Effector memory CD4-positive, alpha-beta T cell (primary cell): ENCODE measurements at regions not wholly inside any gene's neighbourhood (a gene's known extent, or its start where the extent isn't known, plus 50 kb on each side); places are given as distances from the start of the nearest gene placed in this dataset.

Experiments
- DNase-seq, 3 donors: peaks; one replicate each; pipeline ENCODE4 v3.0.0-alpha.2; 2020
- H3K27ac ChIP-seq: 2 replicates; pipeline ENCODE4 v1.7.0; 2013; ENCODE audit warnings: mild to moderate bottlenecking, low read length, moderate library complexity; ENCODE audit not compliant: insufficient read depth, poor library complexity, severe bottlenecking
- H3K27me3 ChIP-seq: replicated peaks from 2 replicates; pipeline ENCODE4 v1.7.0; 2013; ENCODE audit warnings: mild to moderate bottlenecking, low read length; ENCODE audit not compliant: insufficient read depth, control insufficient read depth, poor library complexity, severe bottlenecking
- H3K36me3 ChIP-seq: 2 replicates; pipeline ENCODE4 v1.7.0; 2013; ENCODE audit warnings: mild to moderate bottlenecking, low read length, moderate library complexity; ENCODE audit not compliant: control insufficient read depth, insufficient read depth
- H3K4me1 ChIP-seq: 2 replicates; pipeline ENCODE4 v1.7.0; 2013; ENCODE audit warnings: low read length, mild to moderate bottlenecking; ENCODE audit not compliant: control insufficient read depth, insufficient read depth, poor library complexity, severe bottlenecking
- H3K4me3 ChIP-seq: 2 replicates; pipeline ENCODE4 v1.7.0; 2013; ENCODE audit warnings: low read length, low read depth, mild to moderate bottlenecking; ENCODE audit not compliant: insufficient read depth, poor library complexity, severe bottlenecking
- H3K9me3 ChIP-seq: 2 replicates; pipeline ENCODE4 v1.7.0; 2013; ENCODE audit warnings: mild to moderate bottlenecking, low read length, moderate library complexity; ENCODE audit not compliant: control insufficient read depth

DNA sequence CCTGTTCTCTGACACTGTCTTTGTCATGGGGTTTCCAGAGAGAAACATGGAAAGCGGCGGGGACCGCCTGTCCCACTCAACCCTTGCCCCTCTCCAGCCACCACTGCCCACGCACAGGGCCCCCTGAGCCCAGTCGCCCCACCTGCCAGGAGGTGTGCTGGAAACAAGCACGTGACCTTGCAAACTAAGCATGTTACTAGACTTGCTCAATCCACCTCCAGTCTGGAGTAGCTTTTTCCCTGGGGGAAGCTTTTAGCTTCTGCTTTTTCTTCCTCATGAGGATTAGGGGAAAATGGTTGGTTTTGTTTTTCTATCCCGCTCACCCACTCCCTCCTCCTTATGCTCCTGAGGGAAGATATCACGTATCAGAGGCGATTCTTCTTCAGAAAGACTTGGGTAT is 105.7 kb downstream of the PLEKHG1 start:
- Histone ChIP-seq H3K4me1 (no peaks in the 10 kb centered on the region), H3K27me3 (no peaks in the 10 kb centered on the region), H3K36me3 (no peaks in the 10 kb centered on the region), H3K27ac (no peak overlapping the region), H3K4me3 (no peak overlapping the region), H3K9me3 (no peaks in the 10 kb centered on the region)
- DNase-seq, result no peak

DNA sequence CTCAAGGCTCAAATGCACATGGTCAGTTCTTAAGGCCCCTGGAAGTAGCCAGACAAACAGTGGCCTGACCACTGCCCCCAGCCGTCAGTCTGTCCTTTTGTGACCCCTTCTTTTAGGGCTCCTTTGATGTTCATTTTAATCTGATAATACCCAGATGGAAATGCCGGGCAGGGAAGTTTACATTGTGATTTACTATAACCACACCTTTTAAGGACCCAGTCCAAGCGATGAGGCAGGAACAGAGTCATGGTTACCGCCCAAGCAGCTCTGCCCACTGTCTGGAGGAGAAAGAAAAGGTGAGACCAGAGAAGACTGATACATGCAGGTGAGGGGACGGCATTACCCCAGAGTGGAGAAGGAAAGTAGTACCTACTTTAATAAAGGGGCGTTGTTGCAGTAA is 110.6 kb downstream of the PLEKHG1 start:
- Histone ChIP-seq H3K9me3 (no peaks in the 10 kb centered on the region), H3K36me3 (no peaks in the 10 kb centered on the region), H3K27ac (no peak overlapping the region), H3K4me1 (no peaks in the 10 kb centered on the region), H3K27me3 (no peaks in the 10 kb centered on the region), H3K4me3 (no peak overlapping the region)
- DNase-seq, result no peak

DNA sequence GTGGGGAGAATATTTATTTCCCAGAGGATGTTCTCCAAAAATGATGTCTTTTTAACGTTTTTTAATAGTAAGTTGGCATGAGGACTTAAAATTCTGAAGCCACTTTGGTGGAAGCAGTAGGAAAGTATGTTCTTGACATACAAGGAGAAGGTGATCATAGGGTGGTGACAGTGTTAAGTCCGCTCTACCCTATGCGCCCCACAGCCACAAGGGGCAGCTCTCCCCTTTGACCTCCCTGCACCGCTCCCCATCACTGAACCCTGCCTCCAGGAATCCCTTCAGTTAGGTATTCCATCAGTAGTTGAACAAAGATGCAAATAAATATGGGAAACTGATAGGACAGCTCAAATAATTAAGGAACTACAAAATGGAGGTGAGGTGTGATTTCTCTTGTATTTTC is 111.4 kb downstream of the PLEKHG1 start:
- Histone ChIP-seq H3K27me3 (no peaks in the 10 kb centered on the region), H3K9me3 (no peaks in the 10 kb centered on the region), H3K4me3 (no peak overlapping the region), H3K36me3 (no peaks in the 10 kb centered on the region), H3K27ac (no peak overlapping the region), H3K4me1 (no peaks in the 10 kb centered on the region)
- DNase-seq, result no peak

DNA sequence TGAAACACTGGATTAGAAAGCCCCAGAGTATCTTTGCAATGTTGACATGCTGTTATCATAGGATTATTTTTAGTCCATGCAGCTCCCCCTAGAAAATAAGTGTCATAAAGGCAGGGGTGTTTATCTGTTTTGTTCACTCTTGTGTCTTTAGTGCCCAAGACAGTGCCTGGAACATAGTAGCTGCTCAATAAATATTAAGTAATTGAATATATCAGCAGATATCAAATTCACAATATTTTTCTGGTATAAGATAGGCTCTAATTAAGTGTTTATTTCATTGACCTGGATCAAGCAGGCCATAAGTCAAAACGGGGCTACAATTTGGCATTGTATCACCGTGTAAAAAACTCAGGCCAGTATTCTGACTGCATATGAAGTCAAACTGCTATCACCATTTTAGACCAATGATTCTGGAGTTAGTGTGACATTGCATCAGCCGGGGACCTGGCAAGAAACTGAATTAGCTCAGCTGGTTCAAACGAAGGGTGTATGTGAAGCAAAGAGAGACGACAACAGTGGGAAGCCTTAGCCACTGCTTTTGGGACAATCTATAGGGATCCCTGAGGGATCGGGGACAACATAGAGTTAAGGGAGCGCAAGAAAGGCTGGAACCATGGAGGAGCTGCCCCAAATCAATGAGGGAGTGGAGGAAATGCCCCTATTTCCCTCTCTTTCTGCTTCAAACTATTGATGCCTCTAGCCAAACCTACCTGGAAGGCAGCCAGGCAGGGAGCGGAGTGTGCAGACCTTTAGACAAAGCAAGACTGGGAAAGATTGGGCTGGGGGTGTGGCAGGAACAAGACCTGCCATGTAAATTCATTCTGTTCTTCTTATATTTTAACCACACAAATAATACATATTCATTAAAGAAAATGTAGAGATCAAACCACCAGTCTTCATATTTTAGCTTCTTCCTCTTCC is 112.2 kb downstream of the PLEKHG1 start:
- Histone ChIP-seq H3K4me1 (no peaks in the 10 kb centered on the region), H3K27me3 (no peaks in the 10 kb centered on the region), H3K9me3 (no peaks in the 10 kb centered on the region), H3K36me3 (no peaks in the 10 kb centered on the region), H3K27ac (no peak overlapping the region), H3K4me3 (no peak overlapping the region)
- no peak for DNase-seq

DNA sequence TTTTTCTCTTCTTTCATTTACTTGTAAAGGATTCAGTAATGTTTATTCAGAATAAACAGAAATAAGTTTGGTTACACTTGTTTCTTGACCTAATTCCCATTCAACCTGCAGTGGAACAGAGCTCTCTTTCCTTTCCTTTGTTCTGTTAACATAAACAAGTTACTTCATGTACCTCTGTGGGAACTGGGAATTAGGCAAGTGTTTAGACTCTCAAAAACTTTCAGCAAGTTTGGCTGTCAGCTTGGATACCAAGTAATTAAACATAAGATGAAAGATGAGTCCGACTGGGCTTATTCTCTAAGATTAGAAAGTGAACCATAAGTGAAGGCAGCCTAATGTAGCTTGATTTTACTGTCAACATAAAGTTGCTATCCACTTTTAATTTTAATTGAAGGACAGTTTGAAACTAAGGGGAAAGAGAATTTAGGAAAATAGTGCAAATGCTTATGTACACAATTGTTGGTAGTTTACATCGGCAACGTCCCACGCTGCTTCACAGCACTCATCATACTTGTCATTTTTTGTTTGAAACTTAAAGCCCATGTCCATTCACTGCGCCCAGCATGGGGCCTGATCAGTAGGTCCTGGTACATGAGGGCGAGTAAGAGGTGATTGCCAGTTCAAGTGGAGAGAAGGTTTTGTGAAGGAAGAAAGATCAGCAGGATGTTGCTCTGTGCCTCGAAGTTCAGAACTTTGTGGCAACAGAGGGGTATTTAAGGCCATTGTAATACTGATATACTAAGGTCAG is 113.0 kb downstream of the PLEKHG1 start:
- Histone ChIP-seq H3K9me3 (no peaks in the 10 kb centered on the region), H3K27ac (no peak overlapping the region), H3K27me3 (no peaks in the 10 kb centered on the region), H3K36me3 (no peaks in the 10 kb centered on the region), H3K4me1 (no peaks in the 10 kb centered on the region), H3K4me3 (no peak overlapping the region)
- DNase-seq, result no peak

DNA sequence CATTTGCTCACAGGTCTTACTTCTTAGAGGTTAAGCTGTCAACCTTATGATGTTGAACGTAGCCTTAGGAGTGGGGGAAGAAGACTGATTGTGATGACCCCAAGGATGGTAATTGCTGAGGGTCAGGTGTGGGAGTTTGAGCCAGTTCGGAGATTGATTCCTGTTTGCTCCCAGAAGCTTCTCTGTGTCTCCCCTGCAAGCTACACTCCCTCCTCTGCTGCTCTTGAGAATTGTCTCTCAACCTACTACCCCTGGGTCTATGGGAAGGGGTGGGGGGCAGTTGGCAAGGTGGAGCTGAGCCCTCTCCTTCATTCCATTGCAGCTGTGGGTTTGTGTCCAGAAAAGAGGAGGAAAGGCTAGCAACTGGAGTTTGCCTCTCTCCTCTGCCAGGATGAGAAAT is 113.8 kb downstream of the PLEKHG1 start:
- DNase-seq, result no peak
- Histone ChIP-seq H3K9me3 (no peaks in the 10 kb centered on the region), H3K4me3 (no peak overlapping the region), H3K27me3 (no peaks in the 10 kb centered on the region), H3K4me1 (no peaks in the 10 kb centered on the region), H3K36me3 (no peaks in the 10 kb centered on the region), H3K27ac (no peak overlapping the region)

DNA sequence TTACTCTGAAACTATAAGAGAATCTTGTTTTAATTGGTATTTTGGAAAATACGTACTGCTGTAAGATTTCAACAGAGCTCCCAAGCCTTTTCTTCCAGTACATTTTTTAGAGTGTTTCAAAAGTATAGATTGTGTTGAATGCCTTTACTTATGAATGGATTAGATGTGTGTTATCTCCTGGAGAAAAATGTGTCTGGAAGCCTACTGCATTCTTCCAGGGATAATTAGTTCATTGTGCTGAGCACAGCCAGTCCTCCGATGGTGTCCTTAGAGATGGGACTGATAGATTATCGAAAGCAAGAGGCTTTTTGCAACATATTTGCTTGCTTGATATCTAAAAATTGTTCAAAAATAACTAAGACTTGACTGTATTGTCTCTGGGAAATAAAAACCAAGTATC is 114.2 kb downstream of the PLEKHG1 start:
- Histone ChIP-seq H3K27me3 (no peaks in the 10 kb centered on the region), H3K4me3 (no peak overlapping the region), H3K27ac (no peak overlapping the region), H3K4me1 (no peaks in the 10 kb centered on the region), H3K9me3 (no peaks in the 10 kb centered on the region), H3K36me3 (no peaks in the 10 kb centered on the region)
- DNase-seq, result no peak

DNA sequence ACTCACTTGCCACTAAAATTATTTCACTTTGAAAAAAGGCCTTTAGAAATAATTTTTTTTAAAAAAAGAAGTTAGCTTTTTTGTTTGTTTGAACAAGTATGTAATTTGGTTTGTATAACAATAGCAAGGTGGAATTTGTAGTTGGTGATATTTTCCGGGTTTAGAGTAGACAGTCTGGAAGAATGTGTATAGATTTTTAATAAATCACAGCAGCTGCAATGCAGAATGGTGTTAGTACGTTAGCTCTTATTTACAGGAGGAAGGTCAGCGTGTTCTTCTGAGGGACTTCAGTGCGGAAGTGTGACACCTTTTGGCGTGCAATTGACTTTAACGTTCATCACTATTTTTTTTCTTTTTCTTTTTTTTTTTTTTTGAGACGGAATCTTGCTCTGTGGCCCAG is 115.4 kb downstream of the PLEKHG1 start:
- Histone ChIP-seq H3K4me3 (no peak overlapping the region), H3K36me3 (no peaks in the 10 kb centered on the region), H3K9me3 (no peaks in the 10 kb centered on the region), H3K4me1 (no peaks in the 10 kb centered on the region), H3K27ac (no peak overlapping the region), H3K27me3 (no peaks in the 10 kb centered on the region)
- DNase-seq, result no peak

DNA sequence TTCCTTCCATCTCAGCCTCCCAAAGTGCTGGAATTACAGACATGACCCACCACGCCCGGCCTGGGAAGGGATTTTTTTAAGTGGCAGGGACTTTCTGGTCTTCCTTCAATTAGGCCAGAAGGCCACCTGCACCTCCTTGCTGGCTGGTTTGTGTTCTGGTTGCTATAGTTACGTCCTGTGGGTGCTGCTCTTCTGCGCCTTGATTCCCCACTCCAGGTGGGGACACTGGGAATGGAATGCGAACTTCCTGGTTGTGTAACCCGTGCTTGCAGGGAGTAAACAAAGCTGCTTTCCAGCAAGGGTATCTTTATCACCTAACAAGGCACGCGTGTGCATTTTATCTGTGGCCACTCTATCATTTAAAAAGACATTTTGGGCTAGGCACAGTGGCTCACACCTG is 117.7 kb downstream of the PLEKHG1 start:
- Histone ChIP-seq H3K27me3 (no peaks in the 10 kb centered on the region), H3K27ac (no peak overlapping the region), H3K4me1 (no peaks in the 10 kb centered on the region), H3K36me3 (no peaks in the 10 kb centered on the region), H3K9me3 (no peaks in the 10 kb centered on the region), H3K4me3 (no peak overlapping the region)
- no peak for DNase-seq

DNA sequence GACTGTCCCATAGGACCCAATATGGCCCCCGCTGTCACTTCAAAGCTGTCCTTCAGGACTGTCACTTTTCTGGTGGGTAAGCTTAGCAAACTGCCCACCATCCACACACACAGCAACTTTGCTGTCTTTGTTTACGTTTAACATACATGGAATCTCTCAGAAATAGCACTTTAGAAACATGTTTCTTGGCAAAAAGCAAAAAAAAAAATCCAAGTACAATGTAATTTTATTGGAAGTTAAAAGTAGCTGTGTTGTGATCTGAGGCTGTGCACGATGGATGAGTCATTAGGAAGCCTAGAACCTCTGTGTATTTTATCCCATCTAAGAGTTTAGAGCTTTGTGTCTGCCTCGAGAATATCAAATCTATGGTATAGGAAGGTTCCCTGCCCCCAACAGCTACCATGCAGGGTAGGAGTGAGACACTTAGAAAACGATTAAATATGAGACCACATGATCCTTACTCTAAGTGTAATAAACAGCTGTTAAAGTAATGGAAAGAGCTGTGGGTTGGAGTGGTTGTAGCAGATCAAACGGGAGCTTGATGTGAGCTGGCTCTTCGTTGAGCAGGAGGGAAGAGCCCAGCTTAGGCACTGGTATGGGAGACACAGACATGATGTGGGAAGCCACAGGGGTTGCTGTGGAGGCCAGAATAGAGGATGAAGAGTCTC is 119.5 kb downstream of the PLEKHG1 start:
- Histone ChIP-seq H3K9me3 (no peaks in the 10 kb centered on the region), H3K27ac (no peak overlapping the region), H3K4me1 (no peaks in the 10 kb centered on the region), H3K27me3 (no peaks in the 10 kb centered on the region), H3K36me3 (no peaks in the 10 kb centered on the region), H3K4me3 (no peak overlapping the region)
- DNase-seq, result no peak
